K562 (cell line): ENCODE measurements at regions not wholly inside any gene's neighbourhood (a gene's known extent, or its start where the extent isn't known, plus 50 kb on each side); places are given as distances from the start of the nearest gene placed in this dataset.

ENCODE experiments used
- BRF2 ChIP-seq: IDR thresholded peaks from 3 replicates; pipeline ENCODE4 v1.6.1; 2011; ENCODE audit warnings: borderline replicate concordance, mild to moderate bottlenecking; ENCODE audit not compliant: insufficient read length, insufficient read depth
- MEF2A ChIP-seq: IDR thresholded peaks from 2 replicates; pipeline ENCODE4 v1.6.1; 2011; ENCODE audit warnings: low read depth, mild to moderate bottlenecking, low read length, moderate library complexity; ENCODE audit not compliant: control insufficient read depth
- NR2C2 ChIP-seq, 2 experiments: fragments of 200-800 bp in 1 of 2; sonication (Bioruptor generic) in 1 of 2; sonication (generic) in 1 of 2; formaldehyde crosslinking in 1 of 2; IDR thresholded peaks; 2 replicates each; pipeline versions ENCODE4 v1.6.1 to v1.8.0; 2016 to 2022; ENCODE audit warnings: mild to moderate bottlenecking in 1 of 2, missing compliant biosample characterization in 1 of 2, missing genetic modification characterization in 1 of 2, missing genetic modification reagents in 1 of 2
- PRMT5 ChIP-seq: sonication (generic); formaldehyde crosslinking; IDR thresholded peaks from 2 replicates; pipeline ENCODE4 v1.5.0; 2020; ENCODE audit warnings: missing genetic modification reagents
- RBM14 ChIP-seq: fragments of 200-400 bp; formaldehyde crosslinking; IDR thresholded peaks from 2 replicates; pipeline ENCODE4 v1.6.1; 2018; ENCODE audit warnings: low read depth, mild to moderate bottlenecking, low read length, moderate library complexity, borderline replicate concordance; ENCODE audit not compliant: insufficient read depth
- SLC30A9 ChIP-seq: fragments of 250-450 bp; sonication (Bioruptor Pico); IDR thresholded peaks from 2 replicates; pipeline ENCODE4 v1.8.0; 2022; ENCODE audit warnings: mild to moderate bottlenecking, moderate library complexity
- TGIF2 ChIP-seq: sonication (generic); formaldehyde crosslinking; IDR thresholded peaks from 2 replicates; pipeline ENCODE4 v1.8.1; 2022; ENCODE audit warnings: mild to moderate bottlenecking, missing genetic modification reagents, moderate library complexity
- YY1 ChIP-seq, 3 experiments: IDR thresholded peaks; 2 replicates each; pipeline ENCODE4 v1.6.1; 2011; ENCODE audit warnings: low read length in 2 of 3, mild to moderate bottlenecking in 2 of 3, moderate library complexity in 2 of 3, borderline replicate concordance in 1 of 3, control low read depth in 1 of 3, low read depth in 1 of 3; ENCODE audit not compliant: insufficient read depth in 3 of 3, insufficient replicate concordance in 2 of 3, control insufficient read depth in 1 of 3, insufficient read length in 1 of 3; ENCODE audit errors: extremely low read depth in 1 of 3

DNA sequence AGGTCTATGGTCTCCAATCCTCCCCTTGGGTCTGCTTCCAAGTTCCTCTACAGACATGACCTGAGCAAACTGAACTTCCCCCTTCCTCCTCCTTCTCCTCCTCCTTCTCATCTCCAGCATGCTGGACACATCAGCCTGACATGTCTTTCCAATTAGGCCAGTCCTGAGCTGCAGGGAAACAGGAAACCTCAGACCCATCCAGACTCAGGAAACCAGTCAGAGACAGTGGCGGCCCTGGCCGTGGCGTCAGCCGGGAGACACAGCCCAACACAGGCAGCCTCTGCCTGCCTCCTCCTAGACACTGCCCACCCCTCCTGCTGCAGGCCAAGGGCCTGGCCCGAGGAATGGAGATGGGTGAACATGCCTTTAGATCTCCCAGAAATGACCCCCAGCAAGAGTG is 468.8 kb downstream of the BCL11B start:
- TF ChIP-seq BRF2, result no peak
- no peak for TF ChIP-seq NR2C2 (CRISPR knock-in tag; IDR thresholded peaks at IDR 0.05)
- TF ChIP-seq NR2C2 (tag; IDR thresholded peaks at IDR 0.05), result no peak
- no peak for TF ChIP-seq RBM14
- no peak for TF ChIP-seq TGIF2 (CRISPR knock-in tag)
- no peak for TF ChIP-seq PRMT5
- no peak for TF ChIP-seq YY1 (IDR thresholded peaks at IDR 0.05; ENCODE audit: borderline replicate concordance in 1 of 3, control insufficient read depth in 1 of 3, extremely low read depth in 1 of 3, insufficient read depth in 3 of 3, insufficient read length in 1 of 3, insufficient replicate concordance in 2 of 3, low read depth in 1 of 3, low read length in 2 of 3)
- TF ChIP-seq SLC30A9 (CRISPR knock-in tag), result no peak
- no peak for TF ChIP-seq MEF2A
